K562 (cell line): ENCODE measurements at regions not wholly inside any gene's neighbourhood (a gene's known extent, or its start where the extent isn't known, plus 50 kb on each side); places are given as distances from the start of the nearest gene placed in this dataset.

Experiments
- CXXC5 ChIP-seq: fragments of 250-450 bp; sonication (Bioruptor Pico); IDR thresholded peaks from 2 replicates; pipeline ENCODE4 v1.8.0; 2022; ENCODE audit warnings: inconsistent platforms, mild to moderate bottlenecking, moderate library complexity
- DEAF1 ChIP-seq: fragments of 450-650 bp; formaldehyde crosslinking; IDR thresholded peaks from 2 replicates; pipeline ENCODE4 v1.4.0; 2020; ENCODE audit warnings: mild to moderate bottlenecking, moderate library complexity
- ETS2 ChIP-seq: IDR thresholded peaks from 2 replicates; pipeline ENCODE4 v1.6.1; 2016; ENCODE audit warnings: borderline replicate concordance, missing genetic modification characterization, mild to moderate bottlenecking, moderate library complexity, missing compliant biosample characterization; ENCODE audit not compliant: poor library complexity, severe bottlenecking
- FOSL1 ChIP-seq: fragments of 200-800 bp; sonication (Bioruptor generic); conservative IDR thresholded peaks from 2 replicates; pipeline ENCODE4 v1.6.1; 2016; ENCODE audit warnings: missing genetic modification characterization, missing compliant biosample characterization
- HES1 ChIP-seq: fragments of 450-650 bp; IDR thresholded peaks from 2 replicates; pipeline ENCODE4 v1.6.1; 2016; ENCODE audit warnings: low read depth, mild to moderate bottlenecking, moderate library complexity
- NFYB ChIP-seq: IDR thresholded peaks from 2 replicates; pipeline ENCODE4 v1.6.1; 2011; ENCODE audit warnings: mild to moderate bottlenecking, moderate library complexity; ENCODE audit not compliant: insufficient read length; ENCODE audit errors: extremely low read depth
- RCOR1 ChIP-seq, 2 experiments: IDR thresholded peaks; 2 replicates each; pipeline ENCODE4 v1.6.1; 2012; ENCODE audit warnings: low read depth in 2 of 2, low read length in 2 of 2, borderline replicate concordance in 1 of 2, improper control_type of control experiment in 1 of 2
- SIX5 ChIP-seq, 2 experiments: IDR thresholded peaks; 2 replicates each; pipeline ENCODE4 v1.6.1; 2011; ENCODE audit warnings: low read length in 2 of 2, borderline replicate concordance in 1 of 2, low read depth in 1 of 2, mild to moderate bottlenecking in 1 of 2, moderate library complexity in 1 of 2; ENCODE audit not compliant: insufficient read depth in 1 of 2
- TCF7L2 ChIP-seq: fragments of 150-350 bp; IDR thresholded peaks from 2 replicates; pipeline ENCODE4 v1.6.1; 2016; ENCODE audit warnings: low read depth, mild to moderate bottlenecking, low read length, moderate library complexity
- ZBTB40 ChIP-seq, 2 experiments: fragments of 450-650 bp in 1 of 2; sonication (generic) in 1 of 2; formaldehyde crosslinking in 1 of 2; IDR thresholded peaks; 2 replicates each; pipeline versions ENCODE4 v1.7.1 to v1.9.0; 2016 to 2022; ENCODE audit warnings: inconsistent platforms in 1 of 2, mild to moderate bottlenecking in 1 of 2, missing genetic modification reagents in 1 of 2

- TF ChIP-seq ETS2 (tag) (no peak), RCOR1 (IDR thresholded peaks at IDR 0.05; ENCODE audit: borderline replicate concordance in 1 of 2, low read depth in 2 of 2, low read length in 2 of 2) (peak in 1 of 2 experiments; percentile 50; a peak in 1 of 4 replicates), NFYB (no peak), TCF7L2 (no peak), SIX5 (IDR thresholded peaks at IDR 0.05; ENCODE audit: borderline replicate concordance in 1 of 2, insufficient read depth in 1 of 2, low read depth in 1 of 2, low read length in 2 of 2) (no peak), DEAF1 (CRISPR knock-in tag) (no peak), FOSL1 (tag) (no peak), ZBTB40 (IDR thresholded peaks at IDR 0.05) (peak; percentile 56; the same call in 1 of the 2 replicates), ZBTB40 (CRISPR knock-in tag; IDR thresholded peaks at IDR 0.05) (no peak), CXXC5 (CRISPR knock-in tag) (0 out of 2 replicates have a peak, but pooled peaks have one; percentile 18), HES1 (no peak)
Observed at GRCh38 chr6:28824793-28825731, 98.7 kb downstream of the TRIM27 start (continued).
